GM19043 (cell line): ENCODE measurements at regions not wholly inside any gene's neighbourhood (a gene's known extent, or its start where the extent isn't known, plus 50 kb on each side); places are given as distances from the start of the nearest gene placed in this dataset.
"Not testable (repeated sequence)": the region's sequence is repeated elsewhere in the genome, so short reads cannot be mapped to it uniquely, and the experiment has no call there.

Experiments used
- ATAC-seq: cut with Tn5 transposase; IDR thresholded peaks from one replicate; pipeline ENCODE4 v1.9.1; 2021; ENCODE audit warnings: low read depth; ENCODE audit not compliant: unreplicated experiment

GRCh38 chr9:78172610-78173009 lies 63.3 kb upstream of the CEP78 start:
- not testable (repeated sequence) for ATAC-seq

- no peak for ATAC-seq
Measured at GRCh38 chr9:78171651-78172050, 64.2 kb upstream of the CEP78 start.

- ATAC-seq, result no peak
Measured at GRCh38 chr9:78169125-78169524, 66.8 kb upstream of the CEP78 start.

- no peak for ATAC-seq
Measured at GRCh38 chr9:78167356-78167755, 68.5 kb upstream of the CEP78 start.

GRCh38 chr9:78163834-78164233 lies 72.0 kb upstream of the CEP78 start:
- ATAC-seq, result no peak

GRCh38 chr9:78158286-78158685 lies 77.6 kb upstream of the CEP78 start:
- ATAC-seq, result no peak

- no peak for ATAC-seq
Measured at GRCh38 chr9:78150983-78151356, 84.9 kb upstream of the CEP78 start.

GRCh38 chr9:78150312-78150982 lies 85.4 kb upstream of the CEP78 start:
- ATAC-seq, result no peak

- ATAC-seq, result no peak
Measured at GRCh38 chr9:78149702-78150291, 86.1 kb upstream of the CEP78 start.

GRCh38 chr9:78146241-78146640 lies 89.6 kb upstream of the CEP78 start:
- no peak for ATAC-seq

- no peak for ATAC-seq
Measured at GRCh38 chr9:78144663-78145377, 91.1 kb upstream of the CEP78 start.

- ATAC-seq, result no peak
Measured at GRCh38 chr9:78144008-78144381, 91.9 kb upstream of the CEP78 start.

GRCh38 chr9:78143281-78144007 lies 92.4 kb upstream of the CEP78 start:
- no peak for ATAC-seq

- not testable (repeated sequence) for ATAC-seq
Measured at GRCh38 chr9:78142264-78142663, 93.6 kb upstream of the CEP78 start.

GRCh38 chr9:78133751-78134150 lies 102.1 kb upstream of the CEP78 start:
- ATAC-seq, result no peak

- ATAC-seq, result no peak
Measured at GRCh38 chr9:78132701-78133058, 101.1 kb upstream of the GNAQ start.

- ATAC-seq, result no peak
Measured at GRCh38 chr9:78131969-78132700, 100.5 kb upstream of the GNAQ start.

GRCh38 chr9:78130853-78131252 lies 99.2 kb upstream of the GNAQ start:
- ATAC-seq, result no peak

- no peak for ATAC-seq
Measured at GRCh38 chr9:78130004-78130403, 98.4 kb upstream of the GNAQ start.

- no peak for ATAC-seq
Measured at GRCh38 chr9:78127279-78128225, 95.9 kb upstream of the GNAQ start.
